ENCODE measurements at regions not wholly inside any gene's neighbourhood (a gene's known extent, or its start where the extent isn't known, plus 50 kb on each side); places are given as distances from the start of the nearest gene placed in this dataset.
A peak's percentile ranks its signal among the peaks of the same experiment; 100 is the strongest.
"Not testable (repeated sequence)": the region's sequence is repeated elsewhere in the genome, so short reads cannot be mapped to it uniquely, and the experiment has no call there.

DNA sequence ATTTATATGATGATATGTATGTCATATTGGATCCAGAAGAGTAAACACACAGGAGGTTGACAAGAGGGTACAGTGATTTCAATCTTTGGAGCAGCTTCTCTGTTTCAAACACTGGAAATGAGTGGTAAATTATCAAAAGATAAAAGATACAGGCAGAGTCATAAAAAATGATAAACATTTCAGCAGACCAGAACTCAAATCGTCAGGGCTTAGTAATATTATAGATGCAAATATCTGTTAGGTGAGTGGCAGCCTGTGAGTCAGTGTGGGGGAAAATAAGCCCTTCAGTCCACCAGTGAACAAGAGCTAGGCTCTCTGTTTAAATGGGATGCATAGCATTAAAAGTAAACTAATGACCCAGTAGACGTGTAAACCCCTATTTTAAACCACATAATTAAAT is 1378.1 kb downstream of the EFNA5 start:
- DNase-seq, result no peak

DNA sequence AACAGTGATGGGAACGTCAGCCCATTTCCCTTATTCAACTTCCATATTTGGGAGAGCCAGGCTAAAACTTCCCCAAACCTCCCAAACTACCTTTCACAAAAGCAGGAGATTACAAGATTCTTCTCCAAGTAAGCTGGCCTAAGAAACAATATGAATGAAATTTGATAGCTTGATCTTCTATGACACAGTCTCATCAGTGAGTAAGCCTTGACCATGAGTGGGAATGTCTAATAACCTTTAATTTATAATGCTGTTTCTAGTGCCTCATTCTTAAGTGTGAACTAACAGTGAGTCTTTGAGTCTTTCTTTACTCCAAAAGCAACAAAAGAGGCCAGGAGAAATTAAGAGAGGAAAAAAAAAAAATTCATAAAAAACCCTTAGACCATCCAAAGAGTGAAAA is 1379.9 kb downstream of the EFNA5 start:
- no peak for DNase-seq

DNA sequence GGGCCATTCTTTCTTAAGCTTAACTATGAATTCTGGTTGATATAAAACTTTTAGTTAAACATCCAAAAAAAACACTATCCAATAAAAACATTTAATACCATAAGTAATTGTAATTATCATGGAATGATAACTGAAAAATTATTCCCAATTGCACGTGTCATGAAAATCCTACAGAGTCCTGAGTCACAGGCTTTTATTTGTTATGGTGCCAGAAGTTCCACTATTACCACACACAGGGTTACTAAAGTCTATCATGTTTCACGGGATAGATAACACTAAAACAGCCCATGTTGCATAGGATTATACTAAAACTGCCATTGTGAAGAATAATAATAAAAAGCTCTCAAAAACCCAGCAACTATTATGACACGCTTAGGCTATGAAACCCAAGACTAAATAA is 1381.8 kb downstream of the EFNA5 start:
- DNase-seq, result no peak

- DNase-seq, result no peak
Observed at GRCh38 chr5:106277540-106278096, 1393.1 kb downstream of the EFNA5 start.

DNA sequence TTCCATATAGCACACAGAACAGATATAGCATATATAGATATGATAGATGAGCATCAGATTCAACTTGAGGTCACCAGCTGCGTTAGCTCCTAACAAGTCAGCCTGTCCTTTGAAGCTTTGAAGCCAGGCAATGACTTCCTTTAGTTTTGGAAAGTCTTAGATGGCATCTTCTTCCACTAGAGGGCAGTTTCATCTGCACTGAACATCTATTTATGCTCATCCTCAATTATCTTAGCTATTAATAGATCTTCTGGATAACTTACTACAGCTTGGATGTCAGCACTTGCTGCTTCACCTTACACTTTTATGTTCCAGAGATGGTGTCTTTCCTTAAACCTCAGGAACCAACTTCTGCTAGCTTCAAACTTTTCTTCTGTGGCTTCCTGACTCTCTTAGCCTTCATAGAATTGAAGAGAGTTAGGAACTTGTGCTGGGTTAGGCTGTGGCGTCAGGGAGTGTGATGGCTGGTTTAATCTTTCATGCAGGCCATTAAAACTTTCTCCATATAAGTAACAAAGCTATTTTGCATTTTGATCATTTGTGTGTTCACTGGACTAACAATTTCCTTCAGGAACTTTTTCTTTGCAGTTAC is 1401.4 kb downstream of the EFNA5 start:
- no peak for DNase-seq

DNA sequence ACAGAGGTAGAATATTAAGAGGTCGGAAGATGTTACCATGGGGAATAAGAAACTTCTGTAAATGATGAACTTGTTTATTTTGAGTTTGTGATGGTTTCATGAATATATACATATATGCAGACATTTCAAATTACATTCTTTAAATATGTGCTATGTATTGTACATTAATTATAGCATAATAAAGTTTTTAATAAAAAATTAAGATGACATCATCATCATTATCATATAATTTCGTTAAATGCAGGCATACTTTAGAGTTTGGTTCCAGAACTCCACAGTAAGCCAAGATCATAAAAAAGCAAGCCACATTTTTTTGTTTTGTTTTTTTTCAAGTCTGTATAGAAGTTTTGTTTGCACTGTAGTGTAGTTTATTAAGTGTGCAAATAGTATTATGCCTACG is 1403.5 kb downstream of the EFNA5 start:
- no peak for DNase-seq

GRCh38 chr5:106262395-106262794 is 1408.3 kb downstream of the EFNA5 start:
- no peak for DNase-seq

DNA sequence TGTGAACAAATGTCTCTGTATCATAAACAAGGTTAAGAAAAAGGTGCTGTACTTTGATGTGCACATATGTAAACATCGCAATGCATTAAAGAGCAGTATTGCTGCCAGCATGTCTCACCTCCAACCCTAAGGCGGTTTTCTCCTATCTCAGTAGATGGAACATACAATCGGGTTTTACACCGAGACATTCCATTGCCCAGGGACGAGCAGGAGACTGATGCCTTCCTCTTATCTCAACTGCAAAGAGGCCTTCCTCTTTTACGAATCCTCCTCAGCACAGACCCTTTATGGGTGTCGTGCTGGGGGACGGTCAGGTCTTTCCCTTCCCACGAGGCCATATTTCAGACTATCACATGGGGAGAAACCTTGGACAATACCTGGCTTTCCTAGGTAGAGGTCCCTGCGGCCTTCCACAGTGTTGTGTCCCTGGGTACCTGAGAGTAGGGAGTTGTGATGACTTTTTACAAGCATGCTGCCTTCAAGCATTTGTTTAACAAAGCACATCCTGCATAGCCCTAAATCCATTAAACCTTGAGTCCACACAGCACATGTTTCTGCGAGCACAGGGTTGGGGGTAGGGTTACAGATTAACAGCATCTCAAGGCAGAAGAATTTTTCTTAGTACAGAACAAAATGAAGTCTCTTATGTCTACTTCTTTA is 1411.2 kb downstream of the EFNA5 start:
- not testable (repeated sequence) for DNase-seq

- no peak for DNase-seq
Observed at GRCh38 chr5:106258591-106259125, 1412.1 kb downstream of the EFNA5 start.

- no peak for DNase-seq
Observed at GRCh38 chr5:106254784-106255183, 1416.0 kb downstream of the EFNA5 start.

DNA sequence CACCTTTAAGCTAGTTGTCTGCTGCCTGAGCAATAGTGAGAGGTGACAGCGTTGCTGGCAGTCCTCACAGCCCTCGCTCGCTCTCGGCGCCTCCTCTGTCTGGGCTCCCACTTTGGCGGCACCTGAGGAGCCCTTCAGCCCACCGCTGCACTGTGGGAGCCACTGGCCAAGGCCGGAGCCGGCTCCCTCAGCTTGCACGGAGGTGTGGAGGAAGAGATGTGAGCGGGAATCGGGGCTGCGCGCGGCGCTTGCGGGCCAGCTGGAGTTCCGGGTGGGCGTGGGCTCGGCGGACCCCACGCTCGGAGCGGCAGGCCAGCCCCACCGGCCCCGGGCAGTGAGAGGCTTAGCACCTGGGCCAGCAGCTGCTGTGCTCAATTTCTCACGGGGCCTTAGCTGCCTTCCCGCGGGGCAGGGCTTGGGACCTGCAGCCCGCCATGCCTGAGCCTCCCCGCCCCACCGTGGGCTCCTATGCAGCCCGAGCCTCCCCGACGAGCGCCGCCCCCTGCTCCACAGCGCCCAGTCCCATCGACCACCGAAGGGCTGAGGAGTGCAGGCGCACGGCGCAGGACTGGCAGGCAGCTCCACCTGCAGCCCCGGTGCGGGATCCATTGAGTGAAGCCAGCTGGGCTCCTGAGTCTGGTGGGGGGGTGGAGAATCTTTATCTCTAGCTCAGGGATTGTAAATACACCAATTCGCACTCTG is 1424.5 kb downstream of the EFNA5 start:
- DNase-seq, result not testable (repeated sequence)

- no peak for DNase-seq
Observed at GRCh38 chr5:106241409-106241808, 1429.3 kb downstream of the EFNA5 start.

DNA sequence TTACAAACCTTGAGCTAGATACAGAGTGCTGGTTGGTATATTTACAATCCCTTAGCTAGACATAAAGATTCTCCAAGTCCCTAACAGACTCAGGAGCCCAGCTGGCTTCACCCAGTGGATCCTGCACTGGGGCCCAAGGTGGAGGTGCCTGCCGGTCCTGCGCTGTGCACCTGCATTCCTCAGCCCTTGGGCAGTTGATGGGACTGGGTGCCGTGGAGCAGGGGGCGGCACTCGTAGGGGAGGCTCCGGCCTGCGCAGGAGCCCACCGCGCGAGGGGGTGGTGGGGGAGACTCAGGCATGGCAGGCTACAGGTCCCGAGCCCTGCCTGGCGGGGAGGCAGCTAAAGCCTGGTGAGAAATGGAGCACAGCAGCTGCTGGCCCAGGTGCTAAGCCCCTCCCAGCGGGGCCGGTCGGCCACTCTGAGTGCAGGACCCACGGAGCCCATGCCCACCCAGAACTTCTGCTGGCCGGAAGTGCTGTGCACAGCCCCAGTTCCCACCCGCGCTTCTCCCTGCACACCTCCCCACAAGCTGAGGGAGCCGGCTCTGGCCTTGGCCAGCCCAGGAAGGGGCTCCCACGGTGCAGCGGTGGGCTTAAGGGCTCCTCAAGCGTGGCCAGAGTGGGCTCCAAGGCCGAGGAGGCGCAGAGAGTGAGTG is 1464.7 kb downstream of the EFNA5 start:
- DNase-seq, result no peak

DNA sequence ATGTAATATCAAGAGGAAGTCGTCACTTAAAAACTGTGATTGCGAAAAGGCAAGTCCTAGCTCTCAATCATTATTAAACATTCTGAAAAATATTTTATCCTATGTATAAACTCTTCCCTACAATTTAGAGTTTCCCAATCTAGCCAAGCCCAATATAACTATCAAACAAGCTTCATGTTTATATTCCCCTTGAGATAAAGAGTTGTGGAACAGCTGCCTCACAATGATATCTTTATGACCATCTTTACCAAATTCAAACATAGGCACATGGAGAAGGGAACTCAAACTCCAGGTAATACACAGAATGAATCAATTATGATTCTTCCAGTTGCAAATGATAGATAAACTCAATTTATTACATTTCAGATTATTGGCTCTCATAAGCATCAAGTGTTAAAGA is 1468.7 kb downstream of the EFNA5 start:
- DNase-seq, result no peak

GRCh38 chr5:106200971-106201370 is 1469.8 kb downstream of the EFNA5 start:
- no peak for DNase-seq

- peak; percentile 35 for DNase-seq
Observed at GRCh38 chr5:106195679-106196474, 1474.9 kb downstream of the EFNA5 start.

GRCh38 chr5:106189121-106189809 is 1481.5 kb downstream of the EFNA5 start:
- peak; percentile 68 for DNase-seq

GRCh38 chr5:106185661-106186081 is 1485.1 kb downstream of the EFNA5 start:
- DNase-seq, result no peak

GRCh38 chr5:106174903-106175302 is 1495.8 kb downstream of the EFNA5 start:
- no peak for DNase-seq

GRCh38 chr5:106172681-106173532 is 1497.8 kb downstream of the EFNA5 start:
- DNase-seq, result no peak

DNA sequence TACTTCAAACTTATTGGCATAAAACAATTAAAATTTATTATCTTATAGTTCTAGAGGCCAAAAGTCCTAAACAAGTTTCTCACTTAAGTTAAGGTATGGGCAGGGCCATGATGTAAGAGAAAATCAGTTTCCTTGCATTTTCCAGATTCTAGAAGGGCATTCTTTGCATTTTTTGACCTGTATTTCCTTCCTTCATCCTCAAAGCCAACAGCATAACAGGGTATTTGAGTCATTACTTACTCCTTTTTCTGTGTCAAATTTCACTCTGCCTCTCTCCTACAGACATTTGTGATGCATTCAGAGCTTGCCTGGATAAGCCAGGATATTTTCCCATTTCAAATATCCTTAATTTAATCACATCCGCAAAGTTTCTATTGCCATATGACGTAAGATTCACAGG is 1499.0 kb downstream of the EFNA5 start:
- no peak for DNase-seq

All from NCI-H187 treated with DMSO at 0.1 percent for 48 hours (cell line).